Ovary (tissue), 7 donors: ENCODE measurements at regions not wholly inside any gene's neighbourhood (a gene's known extent, or its start where the extent isn't known, plus 50 kb on each side); places are given as distances from the start of the nearest gene placed in this dataset.

Experiments
- DNase-seq, 5 donors: peaks; one replicate each; pipeline ENCODE4 v3.0.0-alpha.2; 2019 to 2020
- H3K27ac ChIP-seq, 2 donors: fragments of 200-600 bp; one replicate each; pipeline versions ENCODE4 v1.5.1 to v1.8.0; 2019 to 2022
- H3K27me3 ChIP-seq: fragments of 200-600 bp; one replicate; pipeline ENCODE4 v1.8.0; 2022
- H3K36me3 ChIP-seq: fragments of 200-600 bp; sonication (generic); one replicate; pipeline ENCODE4 v1.5.1; 2019
- H3K4me1 ChIP-seq: one replicate; pipeline ENCODE4 v1.8.1; 2013; ENCODE audit warnings: mild to moderate bottlenecking, moderate library complexity; ENCODE audit not compliant: insufficient read depth
- H3K4me3 ChIP-seq: fragments of 200-600 bp; sonication (generic); one replicate; pipeline ENCODE4 v1.5.1; 2017
- H3K9me3 ChIP-seq, 2 donors: fragments of 200-600 bp in 1 of 2; sonication (generic) in 1 of 2; one replicate each; pipeline versions ENCODE4 v1.5.1 to v1.8.1; 2013 to 2019; ENCODE audit warnings: mild to moderate bottlenecking in 1 of 2, moderate library complexity in 1 of 2
- EP300 ChIP-seq: sonication (generic); formaldehyde crosslinking; IDR thresholded peaks from one replicate; pipeline ENCODE4 v1.6.1; 2017; ENCODE audit warnings: antibody characterized with exemption
- POLR2A ChIP-seq: fragments of 450-650 bp; IDR thresholded peaks from one replicate; pipeline ENCODE4 v1.6.1; 2017; ENCODE audit warnings: antibody characterized with exemption, mild to moderate bottlenecking, moderate library complexity
- WGBS, 3 donors: extraction: QIAGEN DNeasy Blood & Tissue Kit in 1 of 3; methylation state at CpG; one replicate each; pipeline versions ENCODE4 v1.1.5 to v1.1.7; 2013 to 2017; 5-methylcytosine and 5-hydroxymethylcytosine counted together
- intact Hi-C, 4 donors: fragments of 100-400 bp; cut with DNase I; formaldehyde crosslinking; loops; one replicate each; pipeline versions ENCODE4 v1.11.0 to v1.15.1; 2022 to 2023
- TF ChIP-seq, protein P1 (sequence below), 3 donors: fragments of 450-650 bp in 2 of 3; fragments of 200-600 bp in 1 of 3; IDR thresholded peaks; one replicate each; pipeline versions ENCODE4 v1.5.1 to v1.8.0; 2016 to 2022; ENCODE audit warnings: antibody characterized with exemption in 3 of 3, mild to moderate bottlenecking in 1 of 3
- donor health status: DM: no; HTN: no; CAD: no; lungs with moderate emphysema.
- donor health status: DM: no; HTN: no; CAD: no.
- donor health status: Bipolar disorder and iron deficiency.
- donor health status: DM: no; HTN: no; CAD: no.
- donor health status: DM: yes; HTN: yes; CAD: no.

DNA sequence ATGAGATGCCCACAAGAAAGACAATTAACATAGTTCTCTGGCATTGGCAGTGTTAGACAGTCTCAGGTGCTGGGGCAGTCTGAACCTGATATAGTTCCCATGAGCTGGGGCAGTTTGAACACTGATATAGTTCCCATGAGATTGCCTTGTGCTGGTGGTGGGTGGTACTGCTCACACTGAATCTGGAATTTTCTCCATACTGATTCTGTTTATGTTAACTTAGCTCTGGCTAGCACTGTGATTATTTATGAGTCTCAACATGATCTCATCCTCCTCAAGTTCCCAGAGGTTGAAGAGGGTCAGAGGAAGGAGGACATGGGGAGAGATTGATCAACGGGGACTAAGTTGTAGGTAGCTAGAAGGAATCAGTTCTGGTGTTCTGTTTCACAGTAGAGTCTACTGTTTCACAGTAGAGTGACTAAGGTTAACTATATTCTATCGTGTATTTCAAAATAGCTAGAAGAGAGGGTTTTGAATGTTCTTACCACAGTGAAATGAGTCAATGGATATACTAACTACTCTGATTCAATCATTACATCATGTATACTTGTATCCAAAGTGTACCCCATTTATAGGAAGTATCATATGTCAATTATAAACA is 379.9 kb downstream of the ADAM29 start:
- no peaks in the 10 kb centered on the region for H3K4me1 ChIP-seq
- 46 to 54% (median 47%) methylated on average over 2 of the region's 2 CpGs for WGBS, 3 donors
- H3K4me3 ChIP-seq: no peak overlapping the region
- no peaks in the 10 kb centered on the region for H3K36me3 ChIP-seq
- H3K27me3 ChIP-seq: no peaks in the 10 kb centered on the region
- TF ChIP-seq, protein P1, sequence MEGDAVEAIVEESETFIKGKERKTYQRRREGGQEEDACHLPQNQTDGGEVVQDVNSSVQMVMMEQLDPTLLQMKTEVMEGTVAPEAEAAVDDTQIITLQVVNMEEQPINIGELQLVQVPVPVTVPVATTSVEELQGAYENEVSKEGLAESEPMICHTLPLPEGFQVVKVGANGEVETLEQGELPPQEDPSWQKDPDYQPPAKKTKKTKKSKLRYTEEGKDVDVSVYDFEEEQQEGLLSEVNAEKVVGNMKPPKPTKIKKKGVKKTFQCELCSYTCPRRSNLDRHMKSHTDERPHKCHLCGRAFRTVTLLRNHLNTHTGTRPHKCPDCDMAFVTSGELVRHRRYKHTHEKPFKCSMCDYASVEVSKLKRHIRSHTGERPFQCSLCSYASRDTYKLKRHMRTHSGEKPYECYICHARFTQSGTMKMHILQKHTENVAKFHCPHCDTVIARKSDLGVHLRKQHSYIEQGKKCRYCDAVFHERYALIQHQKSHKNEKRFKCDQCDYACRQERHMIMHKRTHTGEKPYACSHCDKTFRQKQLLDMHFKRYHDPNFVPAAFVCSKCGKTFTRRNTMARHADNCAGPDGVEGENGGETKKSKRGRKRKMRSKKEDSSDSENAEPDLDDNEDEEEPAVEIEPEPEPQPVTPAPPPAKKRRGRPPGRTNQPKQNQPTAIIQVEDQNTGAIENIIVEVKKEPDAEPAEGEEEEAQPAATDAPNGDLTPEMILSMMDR (IDR thresholded peaks at IDR 0.05): no peak
- TF ChIP-seq POLR2A (no peak), EP300 (no peak)
- intact Hi-C loops: no loop called here
- DNase-seq: no peak
- no peak overlapping the region for H3K27ac ChIP-seq
- no peaks in the 10 kb centered on the region for H3K9me3 ChIP-seq

- Histone ChIP-seq H3K27ac (no peak overlapping the region), H3K9me3 (no peaks in the 10 kb centered on the region), H3K4me1 (no peaks in the 10 kb centered on the region), H3K4me3 (no peak overlapping the region), H3K27me3 (no peaks in the 10 kb centered on the region), H3K36me3 (no peaks in the 10 kb centered on the region)
- no peak for DNase-seq
- TF ChIP-seq, protein P1 (IDR thresholded peaks at IDR 0.05): no peak
- no peak for TF ChIP-seq EP300
- no peak for TF ChIP-seq POLR2A
- intact Hi-C loops: no loop called here
Observed at GRCh38 chr4:175306436-175306835, 388.3 kb downstream of the ADAM29 start.

DNA sequence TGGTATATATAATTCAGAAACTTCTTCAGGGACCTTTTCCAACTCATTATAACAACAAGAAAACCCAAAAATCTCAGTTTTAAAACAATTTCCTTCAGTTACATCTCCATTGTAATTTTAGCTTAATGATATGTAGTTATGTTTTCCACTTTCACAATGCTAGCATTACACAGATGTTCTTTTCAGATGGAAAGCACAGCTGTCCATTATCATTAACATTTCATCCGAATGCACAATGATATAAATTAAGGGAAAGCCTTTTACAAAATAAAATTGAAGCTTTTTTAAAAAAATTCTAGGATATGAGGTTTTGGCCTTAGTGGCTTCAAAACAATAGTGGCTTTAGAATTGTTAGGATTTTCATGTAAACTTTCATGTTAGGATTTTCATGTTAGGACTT is 389.2 kb downstream of the ADAM29 start:
- Histone ChIP-seq H3K4me3 (no peak overlapping the region), H3K9me3 (no peaks in the 10 kb centered on the region), H3K4me1 (no peaks in the 10 kb centered on the region), H3K27ac (no peak overlapping the region), H3K27me3 (no peaks in the 10 kb centered on the region), H3K36me3 (no peaks in the 10 kb centered on the region)
- WGBS, 3 donors: 42 to 75% (median 57%) methylated on average over 1 of the region's 1 CpG
- no peak for DNase-seq
- intact Hi-C loops: no loop called here
- TF ChIP-seq, protein P1 (IDR thresholded peaks at IDR 0.05): no peak
- TF ChIP-seq EP300: no peak
- no peak for TF ChIP-seq POLR2A

DNA sequence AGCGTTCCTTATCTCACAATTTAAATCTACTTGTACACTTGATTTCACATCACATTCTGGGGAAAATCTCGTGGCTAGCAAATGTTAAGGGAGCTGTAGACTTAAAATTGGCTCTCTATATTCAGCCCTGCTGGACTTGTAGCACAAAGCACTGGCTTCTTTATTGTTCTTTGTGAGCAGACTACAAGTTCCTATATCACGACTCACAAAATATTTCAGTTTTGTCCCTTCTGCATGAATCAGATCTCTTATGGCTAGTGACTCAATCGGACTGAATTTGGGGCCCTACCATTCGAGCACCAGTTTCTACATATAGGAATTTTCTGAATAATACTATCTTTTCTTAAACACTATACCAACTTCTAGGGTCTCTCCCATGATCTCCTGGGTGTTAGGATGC is 390.1 kb downstream of the ADAM29 start:
- intact Hi-C loops: no loop called here
- Histone ChIP-seq H3K27ac (no peak overlapping the region), H3K4me3 (no peak overlapping the region), H3K9me3 (no peaks in the 10 kb centered on the region), H3K36me3 (no peaks in the 10 kb centered on the region), H3K27me3 (no peaks in the 10 kb centered on the region), H3K4me1 (no peaks in the 10 kb centered on the region)
- WGBS, 3 donors: 84 to 88% (median 85%) methylated on average over 5 of the region's 5 CpGs
- no peak for DNase-seq
- TF ChIP-seq EP300 (no peak), POLR2A (no peak)
- TF ChIP-seq, protein P1 (IDR thresholded peaks at IDR 0.05): no peak
